GM21717 (cell line): ENCODE measurements at regions not wholly inside any gene's neighbourhood (a gene's known extent, or its start where the extent isn't known, plus 50 kb on each side); places are given as distances from the start of the nearest gene placed in this dataset.

Experiments used
- ATAC-seq: cut with Tn5 transposase; IDR thresholded peaks from one replicate; pipeline ENCODE4 v1.9.1; 2021; ENCODE audit warnings: mild to moderate bottlenecking, moderate library complexity; ENCODE audit not compliant: unreplicated experiment

DNA sequence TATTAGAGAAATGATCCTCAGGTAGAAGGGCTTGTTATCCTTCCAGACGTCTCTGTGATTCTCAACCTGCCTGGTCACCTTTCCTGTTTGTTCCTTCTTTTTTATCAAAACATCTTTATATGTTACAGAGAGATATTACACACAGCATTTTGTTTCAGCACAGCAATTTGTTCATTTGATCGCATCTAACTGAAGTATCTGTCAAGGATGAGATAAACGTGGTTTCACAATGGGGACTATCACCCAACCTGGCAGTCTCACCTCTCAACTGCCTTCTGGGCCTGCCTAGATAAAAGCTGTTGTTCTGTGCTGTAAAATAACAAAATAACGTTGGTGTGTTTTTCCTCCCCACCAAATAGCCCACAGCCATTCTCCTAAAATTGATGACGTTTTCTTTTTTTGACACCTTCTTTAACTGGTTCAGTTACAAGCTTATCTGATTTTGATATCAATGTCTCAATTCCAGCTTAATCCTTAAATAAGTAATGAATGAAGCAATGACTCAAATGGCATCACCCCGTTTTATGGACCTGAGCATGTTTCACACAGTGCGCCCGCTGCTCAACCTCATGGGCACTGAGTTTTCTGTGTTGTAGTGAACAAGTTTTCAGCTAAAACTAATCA is 367.9 kb upstream of the RUNX1 start:
- no peak for ATAC-seq

DNA sequence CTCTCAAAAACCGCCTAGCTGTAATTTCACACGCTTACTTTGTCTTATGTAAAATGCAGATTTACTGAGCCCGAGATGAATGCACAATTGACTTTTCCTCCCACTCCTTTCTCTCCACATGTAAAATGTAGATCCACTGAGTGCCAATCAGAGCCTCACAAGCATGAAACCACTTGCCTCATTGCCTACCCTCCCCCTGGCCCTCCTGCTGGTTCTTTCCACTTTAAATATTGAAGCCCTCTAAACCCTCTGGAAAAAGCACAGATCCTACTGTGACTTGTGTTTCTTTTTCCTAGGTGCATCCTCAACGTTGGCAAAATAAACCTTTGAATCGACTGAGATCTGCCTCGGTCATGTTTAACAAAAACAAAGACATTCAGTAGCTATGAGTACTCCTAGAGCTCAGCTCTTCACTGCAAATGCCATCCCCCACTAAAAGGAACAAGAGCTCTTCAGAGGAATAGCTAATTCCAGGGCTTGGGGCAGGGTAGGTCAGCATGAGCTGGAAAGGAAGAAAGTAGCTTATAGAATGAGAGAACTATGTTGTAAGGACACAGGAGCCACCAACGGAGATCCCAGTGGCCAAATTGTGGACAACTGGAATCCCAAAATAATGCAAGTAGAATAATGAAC is 365.5 kb upstream of the RUNX1 start:
- no peak for ATAC-seq

DNA sequence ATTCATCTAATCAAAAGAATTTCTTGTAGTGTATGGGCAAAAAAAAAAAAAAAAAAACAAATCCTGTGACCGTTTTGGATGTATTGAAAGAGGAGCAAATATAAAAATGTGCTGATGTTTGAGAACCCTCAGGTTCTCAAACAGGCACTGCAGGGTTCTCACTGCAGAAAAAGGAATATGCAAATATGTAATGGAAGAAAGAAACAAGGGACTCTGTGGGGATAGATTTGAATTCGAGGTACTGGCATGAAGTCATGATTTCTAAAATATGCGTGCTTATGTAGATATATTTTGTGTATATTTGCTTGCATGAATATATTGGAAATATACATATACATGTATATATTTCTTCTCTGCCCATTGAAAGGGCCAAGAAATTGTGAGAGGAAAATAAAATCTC is 365.0 kb upstream of the RUNX1 start:
- ATAC-seq: no peak

DNA sequence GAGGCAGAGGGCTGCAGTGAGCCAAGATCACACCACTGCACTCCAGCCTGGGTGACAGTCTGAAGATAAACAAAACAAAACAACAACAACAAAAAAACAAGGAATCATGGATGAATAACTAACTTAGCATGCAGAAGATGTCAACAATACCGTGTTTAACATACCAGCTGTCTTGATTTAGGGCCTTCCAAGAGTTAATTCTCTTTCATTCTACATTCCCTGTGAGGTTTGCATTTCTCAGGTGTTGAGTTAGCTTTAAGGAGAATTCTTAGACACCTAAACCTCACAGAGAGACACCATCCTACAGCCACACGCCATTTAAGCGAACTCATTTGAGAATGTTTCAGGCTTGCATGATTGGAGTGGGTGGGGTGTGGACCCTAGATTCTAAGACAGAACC is 363.1 kb upstream of the RUNX1 start:
- ATAC-seq: no peak

DNA sequence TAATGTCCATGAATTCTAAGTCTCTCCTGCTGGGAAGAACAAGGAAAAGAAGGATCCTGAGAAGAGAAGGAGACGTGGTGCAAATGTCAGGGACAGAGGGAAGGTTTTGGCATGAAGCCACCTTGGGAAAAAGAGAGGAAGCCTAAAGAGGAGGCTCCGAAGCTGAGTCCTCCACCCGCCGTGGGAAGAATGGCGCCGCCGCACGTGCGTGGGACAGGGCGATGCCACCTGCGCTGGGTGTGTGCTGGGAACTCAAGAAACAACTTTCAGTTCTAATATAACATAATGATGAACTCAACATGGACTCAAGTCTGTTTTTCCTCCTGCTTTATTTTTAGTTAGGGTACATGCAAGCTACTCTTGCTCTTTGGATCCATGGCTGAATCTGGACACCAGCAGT is 362.3 kb upstream of the RUNX1 start:
- no peak for ATAC-seq

DNA sequence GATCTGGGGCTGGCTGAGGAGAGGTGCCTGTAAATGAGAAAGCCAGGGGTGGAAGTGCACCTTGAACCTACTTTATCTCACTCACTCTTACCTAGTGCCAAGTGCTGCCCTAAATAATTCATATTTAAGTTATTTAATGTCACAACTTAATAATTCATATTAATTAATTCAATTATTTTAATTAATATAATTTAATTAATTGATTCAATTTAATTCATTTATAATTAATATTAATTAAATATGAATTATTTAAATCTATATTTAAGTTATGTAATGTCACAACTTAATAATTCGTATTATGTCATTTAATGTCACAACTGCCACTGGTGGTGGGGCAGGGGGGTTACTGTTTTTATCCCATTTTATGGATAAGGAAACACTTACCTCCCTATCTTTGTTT is 361.6 kb upstream of the RUNX1 start:
- ATAC-seq: no peak

DNA sequence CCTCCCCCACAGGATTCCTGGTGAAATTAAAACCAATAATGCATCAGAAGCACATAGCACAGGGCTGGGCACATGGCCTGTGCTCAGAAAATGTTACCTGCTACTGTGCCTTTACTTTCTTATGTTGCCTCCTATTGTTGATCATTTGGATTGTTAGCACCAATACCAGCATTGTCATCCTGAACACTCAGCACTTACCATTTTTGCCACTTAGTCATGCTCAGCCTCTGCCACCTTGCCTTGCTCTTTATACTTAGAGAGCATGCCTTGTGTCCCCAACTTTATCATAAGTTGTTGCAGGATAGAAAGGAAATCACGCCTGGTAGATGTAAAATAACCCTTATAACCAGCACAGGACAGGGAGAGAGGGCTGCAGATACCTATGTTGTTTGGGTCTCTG is 361.0 kb upstream of the RUNX1 start:
- ATAC-seq: no peak

DNA sequence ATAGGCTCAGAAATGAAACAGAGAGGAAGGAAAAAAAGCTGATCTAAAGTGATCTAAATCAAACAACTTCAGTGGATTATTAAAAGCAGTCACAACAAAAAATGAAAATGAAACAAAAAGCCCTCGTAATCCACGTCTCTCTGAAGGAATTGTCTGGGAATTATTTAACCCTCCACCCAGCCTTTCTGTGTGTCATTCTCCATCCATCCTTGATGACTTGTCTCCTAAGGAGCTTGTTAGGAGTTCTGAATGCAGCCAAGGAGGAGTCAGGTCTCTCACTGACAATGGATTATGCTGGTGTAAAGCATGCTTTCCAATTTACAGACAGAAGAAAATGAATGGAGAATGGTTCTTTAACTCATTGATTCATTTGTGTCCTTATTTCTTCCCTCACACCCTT is 359.3 kb upstream of the RUNX1 start:
- ATAC-seq: no peak

DNA sequence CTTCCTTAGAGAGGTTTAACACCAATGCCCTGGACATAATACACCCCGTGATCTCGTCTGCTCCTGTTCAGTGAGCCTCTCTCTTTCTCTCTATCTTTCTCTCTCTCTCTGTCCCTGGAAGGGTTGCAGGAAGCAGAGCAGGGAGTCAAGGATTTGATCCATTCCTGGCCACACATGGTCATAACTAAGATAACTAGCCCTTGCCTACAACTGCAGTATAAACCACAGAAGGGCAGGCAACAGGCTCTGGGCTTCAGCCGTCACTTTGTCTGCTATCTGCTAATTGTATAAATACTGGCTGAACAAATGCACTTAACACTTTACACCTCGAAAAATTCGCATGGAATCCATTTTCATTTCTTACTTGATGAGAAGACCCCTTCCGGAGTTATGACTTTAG is 357.5 kb upstream of the RUNX1 start:
- no peak for ATAC-seq

DNA sequence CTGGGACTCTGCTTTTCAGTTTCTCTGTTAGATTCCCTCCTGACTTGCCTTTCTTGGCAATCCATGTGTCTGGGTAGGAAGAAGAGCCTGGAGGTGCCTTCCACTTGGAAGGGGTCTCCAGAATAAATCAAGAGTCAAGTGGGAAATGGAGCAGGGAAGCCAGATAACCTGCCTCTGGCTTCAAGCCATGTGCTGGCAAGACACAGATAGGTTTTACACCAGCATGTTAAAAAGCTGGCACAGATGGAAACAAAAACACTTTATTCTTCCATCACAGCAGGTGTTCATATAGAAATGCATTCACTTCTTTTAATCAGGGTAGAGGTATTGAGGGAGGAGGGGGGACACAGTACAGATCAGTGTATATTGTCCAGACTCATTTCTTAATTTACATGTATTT is 356.9 kb upstream of the RUNX1 start:
- ATAC-seq: no peak

DNA sequence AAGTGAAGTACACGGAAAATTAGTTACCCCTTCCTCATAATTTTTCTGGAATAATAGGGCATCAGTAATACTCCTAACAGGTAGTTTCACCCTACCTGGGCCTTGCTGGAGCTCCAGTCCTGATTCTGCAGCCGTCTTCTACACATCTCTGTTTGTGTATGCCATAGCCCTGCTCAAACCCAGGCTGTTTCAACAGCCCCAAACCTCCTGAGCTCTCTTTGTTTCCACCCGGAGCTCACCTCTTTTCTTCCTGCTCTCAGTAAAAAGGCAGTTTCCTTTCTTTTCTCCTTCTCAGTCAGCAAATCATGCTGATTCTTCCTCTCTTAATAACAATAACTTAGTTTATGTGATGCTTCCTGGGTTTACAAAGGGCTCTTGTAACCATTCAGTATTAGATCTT is 355.1 kb upstream of the RUNX1 start:
- ATAC-seq: no peak

DNA sequence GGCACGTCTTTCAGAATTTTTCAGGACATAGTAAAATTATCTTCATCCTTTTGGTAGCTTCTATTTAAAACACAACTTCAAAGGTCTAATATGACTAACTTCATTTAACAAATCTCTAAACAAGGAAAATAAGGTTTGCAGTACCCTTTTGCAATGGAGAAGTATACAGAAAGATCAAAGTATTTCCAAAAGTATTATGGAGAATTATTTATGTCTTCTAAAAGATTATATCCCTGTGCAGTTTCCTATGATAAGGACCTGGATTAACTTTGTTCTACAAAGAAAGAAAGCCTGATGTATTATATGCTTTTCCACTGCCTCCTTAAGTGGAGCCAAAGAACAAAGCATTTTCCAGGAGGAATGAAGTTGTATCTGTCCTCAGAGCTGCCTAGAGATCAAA is 353.0 kb upstream of the RUNX1 start:
- ATAC-seq: no peak

DNA sequence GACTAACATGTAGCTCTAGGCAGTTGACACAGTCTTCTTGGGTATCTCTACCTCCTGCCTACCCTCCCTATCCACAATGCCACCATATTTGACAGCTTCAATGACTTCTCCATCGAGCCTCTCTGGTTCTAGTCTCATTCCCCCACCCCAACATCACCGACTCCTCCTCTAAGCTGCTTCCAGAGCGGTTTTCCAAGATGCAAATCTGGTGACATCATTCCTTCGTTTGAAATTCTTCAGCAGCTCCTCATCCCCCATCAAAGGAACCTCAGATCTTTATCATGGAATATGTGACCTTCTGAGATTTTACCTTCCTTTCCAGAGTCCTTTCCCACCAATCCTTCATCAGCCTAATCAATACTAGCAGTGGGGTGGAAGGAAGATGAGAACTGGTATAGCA is 352.4 kb upstream of the RUNX1 start:
- no peak for ATAC-seq

DNA sequence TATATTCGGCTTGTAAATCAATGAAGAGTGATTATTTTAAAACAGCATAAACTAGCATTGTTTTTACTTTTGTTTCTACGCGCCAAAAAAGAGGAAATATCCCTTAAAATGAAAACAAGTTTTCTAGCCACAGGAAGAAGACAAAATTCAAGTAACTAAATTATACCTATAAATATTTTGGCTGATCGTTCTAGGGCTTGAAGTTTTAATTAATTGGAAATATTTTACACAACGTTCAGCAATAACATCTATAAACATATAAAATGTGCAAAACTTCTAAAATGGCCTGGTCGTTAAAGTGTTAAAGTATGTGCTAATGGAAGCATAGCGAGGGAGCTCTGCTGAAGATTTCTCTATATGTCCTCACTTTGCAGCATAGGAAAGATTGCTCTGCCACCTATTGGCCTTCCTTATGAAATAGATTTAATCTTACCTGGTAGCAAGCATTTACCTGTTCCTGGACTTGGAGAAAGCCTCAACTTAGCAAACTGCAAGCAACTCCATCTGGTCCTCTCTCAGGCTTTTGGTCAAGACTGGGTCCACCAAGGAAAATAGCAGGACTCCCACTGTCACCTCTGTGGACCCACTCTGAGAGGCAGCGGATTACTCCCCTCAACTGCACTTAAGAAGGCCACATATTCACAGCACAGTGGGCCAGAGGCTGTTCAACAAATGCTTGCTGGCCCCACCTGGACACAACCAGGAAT is 351.3 kb upstream of the RUNX1 start:
- no peak for ATAC-seq

DNA sequence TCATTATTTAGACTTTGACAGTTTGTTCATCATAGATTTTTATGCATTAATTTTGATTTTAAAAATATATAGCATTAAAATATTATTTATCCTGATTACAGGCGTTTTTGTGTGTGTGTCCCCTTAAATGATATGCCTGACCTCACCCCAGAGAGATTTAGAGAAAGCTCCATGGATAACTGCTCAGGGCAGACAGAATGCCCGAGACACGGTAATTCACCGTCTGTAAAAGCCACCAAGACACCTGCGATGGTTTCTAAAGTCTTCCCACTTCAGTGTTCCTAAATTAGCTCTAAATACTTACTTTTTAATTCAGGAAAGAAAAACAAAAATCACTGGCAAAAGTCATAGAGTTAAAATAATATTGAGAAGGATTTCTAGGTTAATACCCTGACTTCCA is 350.6 kb upstream of the RUNX1 start:
- no peak for ATAC-seq

DNA sequence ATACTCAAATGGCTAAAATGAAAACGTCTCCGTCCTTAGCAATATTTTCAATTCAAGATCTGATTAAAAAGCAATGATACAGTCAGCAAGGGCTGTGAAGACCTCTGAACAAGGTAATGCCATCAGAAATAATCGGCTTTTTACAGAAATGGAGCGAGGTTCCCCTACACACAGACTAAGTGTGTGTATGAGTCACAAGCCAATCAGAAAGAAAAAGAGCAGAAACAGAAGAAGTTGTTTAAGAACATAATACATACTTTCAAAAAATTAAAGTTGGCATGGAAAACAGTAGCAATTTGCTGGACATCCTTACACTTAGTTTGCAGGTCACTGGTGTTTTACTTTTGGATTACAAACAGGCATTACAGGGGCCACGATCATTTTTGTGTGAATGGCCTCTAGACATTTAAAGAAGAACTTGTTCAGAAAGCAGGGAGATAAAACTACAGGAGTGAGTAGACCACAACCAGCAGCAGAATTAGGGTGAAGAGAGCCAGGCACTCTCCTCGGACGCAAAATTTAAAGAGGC is 350.0 kb upstream of the RUNX1 start:
- ATAC-seq: no peak

DNA sequence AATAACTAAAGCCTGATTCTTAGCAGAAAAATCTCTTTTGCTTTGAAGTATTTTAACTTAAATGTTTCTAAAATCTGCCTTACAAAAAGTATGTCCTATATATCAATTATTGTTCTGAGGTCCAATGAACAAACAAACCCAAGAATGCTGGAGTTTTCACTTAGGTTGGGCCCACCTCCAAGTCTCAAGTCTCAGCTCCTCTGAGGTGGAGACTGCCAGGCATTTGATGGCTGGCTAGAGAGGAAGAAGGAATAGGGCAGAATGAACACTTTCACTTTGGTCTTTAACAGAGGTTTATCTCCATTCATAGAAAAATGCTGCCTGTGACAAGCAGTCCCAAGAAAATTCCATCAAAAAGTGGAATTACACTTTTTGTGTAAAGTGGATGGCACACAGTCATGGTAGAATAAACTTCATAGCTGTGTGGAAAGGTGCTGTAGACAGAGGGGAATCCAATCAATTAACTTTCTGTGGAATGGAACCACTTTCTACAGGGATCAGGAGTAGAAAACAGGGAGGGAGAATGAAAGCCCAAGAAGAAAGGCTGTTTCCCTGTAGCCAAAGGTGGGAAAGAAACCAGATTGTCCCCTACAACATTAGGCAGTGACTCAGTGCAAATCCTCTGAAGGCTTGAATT is 349.4 kb upstream of the RUNX1 start:
- ATAC-seq: no peak

DNA sequence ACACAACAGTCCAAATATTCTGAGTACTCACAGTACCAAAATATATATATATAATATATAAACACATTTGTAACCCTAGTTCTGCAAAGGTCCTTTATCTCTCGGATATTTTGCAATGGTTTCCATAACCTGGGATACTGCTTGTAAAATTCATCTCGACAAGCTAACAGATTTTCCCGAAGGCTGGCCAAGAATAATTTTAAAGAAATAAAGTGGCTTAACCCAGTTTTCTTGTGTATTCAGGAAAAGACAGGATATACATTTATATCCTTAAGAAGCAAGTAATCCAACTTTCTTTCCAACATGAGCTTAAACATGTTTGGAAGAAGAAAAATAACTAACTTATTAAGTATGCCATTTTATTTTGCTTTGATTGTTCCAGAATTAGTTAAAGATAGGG is 348.7 kb upstream of the RUNX1 start:
- no peak for ATAC-seq

DNA sequence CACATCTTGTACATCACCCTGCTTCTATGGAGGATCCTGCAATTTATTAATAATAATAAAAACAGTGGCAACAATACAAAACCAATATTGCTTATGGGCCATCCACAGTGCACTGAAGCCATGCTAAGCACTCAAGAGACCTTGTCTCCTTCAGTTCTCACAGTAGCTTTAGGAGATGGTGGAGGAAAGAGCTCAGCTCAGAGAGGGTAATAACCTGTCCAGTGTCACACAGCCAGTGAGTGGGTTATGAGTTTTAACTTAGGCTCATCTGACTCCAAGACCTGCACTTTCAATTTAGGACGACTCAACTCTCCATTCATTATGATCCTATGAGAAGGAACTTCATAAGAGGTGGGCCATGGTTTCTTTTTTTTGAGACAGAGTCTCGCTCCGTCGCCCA is 347.6 kb upstream of the RUNX1 start:
- no peak for ATAC-seq

DNA sequence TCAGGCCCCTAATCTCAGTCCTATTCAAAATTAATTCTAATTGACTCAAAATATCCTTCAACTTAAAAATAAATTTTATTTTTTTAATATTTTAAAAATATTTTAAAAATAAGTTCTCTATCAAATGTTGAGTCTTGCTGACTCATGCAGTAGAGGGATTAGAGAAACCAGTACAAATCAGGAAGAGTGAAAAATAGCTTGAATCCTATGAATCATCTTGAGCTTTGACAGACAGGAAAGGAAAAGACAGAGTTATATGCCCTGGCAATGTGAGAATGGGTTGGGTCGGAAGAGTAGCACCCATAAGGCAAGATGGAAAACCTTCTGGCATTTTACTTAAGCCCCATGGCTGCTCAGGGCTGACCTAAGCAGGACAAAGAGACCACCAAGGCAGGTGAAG is 346.6 kb upstream of the RUNX1 start:
- ATAC-seq: no peak

DNA sequence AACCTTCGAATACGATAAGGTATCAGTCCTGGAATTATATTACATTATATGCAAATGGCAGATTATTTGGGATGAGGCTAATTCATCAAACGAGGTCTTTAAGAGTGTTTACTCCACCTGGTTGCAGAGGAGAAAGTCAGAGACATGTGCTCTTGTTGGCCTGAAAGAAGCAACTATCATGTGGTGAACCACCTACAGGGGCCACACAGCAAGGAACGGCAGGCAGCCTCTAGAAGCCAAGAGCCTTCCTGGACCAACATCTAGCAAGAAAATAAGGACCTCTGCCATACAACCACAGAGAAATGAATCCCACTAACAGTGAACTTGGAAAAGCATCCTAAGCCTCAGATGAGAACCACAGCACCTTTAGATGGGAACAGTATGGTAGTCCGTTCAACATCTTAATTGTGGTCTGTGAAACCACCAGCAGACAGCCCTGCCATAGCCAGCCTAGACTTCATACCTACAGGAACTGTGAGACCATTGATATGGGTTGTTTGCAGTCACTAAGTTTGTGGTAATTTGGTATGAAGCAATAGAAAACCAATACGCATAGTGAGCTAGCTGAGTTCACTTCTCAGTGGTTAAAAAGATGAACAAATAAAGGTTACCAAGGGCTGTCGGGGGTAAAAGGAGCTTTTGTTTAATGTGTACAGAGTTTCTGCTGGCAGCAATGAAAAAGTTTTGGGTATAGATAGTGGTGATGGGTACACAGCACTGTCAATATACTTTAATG is 345.7 kb upstream of the RUNX1 start:
- ATAC-seq: no peak
